LNCaP clone FGC (cell line): ENCODE measurements at regions not wholly inside any gene's neighbourhood (a gene's known extent, or its start where the extent isn't known, plus 50 kb on each side); places are given as distances from the start of the nearest gene placed in this dataset.

Source experiments
- DNase-seq: peaks from one replicate; pipeline ENCODE4 v3.0.0-alpha.2; 2011; ENCODE audit warnings: low read depth
- H3K4me3 ChIP-seq: 2 replicates; pipeline ENCODE4 v1.5.1; 2011; ENCODE audit warnings: mild to moderate bottlenecking, low read depth, low read length, control low read depth
- TF ChIP-seq, protein P1 (sequence below): IDR thresholded peaks from 2 replicates; pipeline ENCODE4 v1.5.1; 2012; ENCODE audit warnings: mild to moderate bottlenecking; ENCODE audit not compliant: control insufficient read depth, insufficient read depth; ENCODE audit errors: extremely low read depth

DNA sequence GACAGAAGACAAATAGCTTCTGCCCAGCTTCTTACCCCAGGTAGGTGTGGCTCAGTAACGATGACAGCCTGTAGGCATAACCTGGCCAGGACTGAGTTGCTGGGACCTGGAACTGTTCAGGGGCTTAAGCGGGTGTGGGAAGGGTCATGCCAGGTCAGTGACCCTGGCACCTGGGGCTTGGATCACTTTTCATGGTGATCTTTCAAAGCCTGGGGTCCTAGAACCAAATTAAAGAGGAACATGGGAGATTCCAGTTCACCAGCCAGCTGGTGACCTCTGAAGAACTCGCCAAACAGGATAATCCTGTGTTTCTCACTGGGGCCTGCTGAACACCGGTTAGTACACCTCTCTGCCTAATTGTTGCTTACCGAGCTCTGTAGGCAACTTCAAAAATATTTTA lies 102.6 kb upstream of the LMNTD1 start:
- TF ChIP-seq, protein P1, sequence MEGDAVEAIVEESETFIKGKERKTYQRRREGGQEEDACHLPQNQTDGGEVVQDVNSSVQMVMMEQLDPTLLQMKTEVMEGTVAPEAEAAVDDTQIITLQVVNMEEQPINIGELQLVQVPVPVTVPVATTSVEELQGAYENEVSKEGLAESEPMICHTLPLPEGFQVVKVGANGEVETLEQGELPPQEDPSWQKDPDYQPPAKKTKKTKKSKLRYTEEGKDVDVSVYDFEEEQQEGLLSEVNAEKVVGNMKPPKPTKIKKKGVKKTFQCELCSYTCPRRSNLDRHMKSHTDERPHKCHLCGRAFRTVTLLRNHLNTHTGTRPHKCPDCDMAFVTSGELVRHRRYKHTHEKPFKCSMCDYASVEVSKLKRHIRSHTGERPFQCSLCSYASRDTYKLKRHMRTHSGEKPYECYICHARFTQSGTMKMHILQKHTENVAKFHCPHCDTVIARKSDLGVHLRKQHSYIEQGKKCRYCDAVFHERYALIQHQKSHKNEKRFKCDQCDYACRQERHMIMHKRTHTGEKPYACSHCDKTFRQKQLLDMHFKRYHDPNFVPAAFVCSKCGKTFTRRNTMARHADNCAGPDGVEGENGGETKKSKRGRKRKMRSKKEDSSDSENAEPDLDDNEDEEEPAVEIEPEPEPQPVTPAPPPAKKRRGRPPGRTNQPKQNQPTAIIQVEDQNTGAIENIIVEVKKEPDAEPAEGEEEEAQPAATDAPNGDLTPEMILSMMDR, result no peak
- peak; percentile 59 for DNase-seq
- H3K4me3 ChIP-seq, result no peak overlapping the region

DNA sequence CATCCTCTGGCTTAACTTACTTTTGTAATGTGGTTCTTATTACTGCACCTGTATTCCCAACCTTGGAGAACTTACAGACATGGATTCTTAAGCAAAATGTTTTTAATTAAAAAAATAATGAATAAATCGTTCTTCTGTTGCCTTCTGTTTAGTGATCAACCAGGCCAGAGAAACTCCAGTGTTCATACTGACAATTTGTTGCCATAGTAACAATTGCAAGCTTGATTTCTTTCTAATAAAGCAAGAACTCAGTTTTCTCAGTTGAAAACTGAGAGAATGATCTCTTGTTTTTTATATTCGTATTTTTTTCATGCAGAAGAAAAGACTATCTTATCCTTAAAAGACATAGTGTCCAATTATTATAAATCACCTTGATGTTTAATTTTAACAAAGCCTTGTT lies 106.5 kb upstream of the LMNTD1 start:
- H3K4me3 ChIP-seq, result no peak overlapping the region
- DNase-seq, result no peak
- TF ChIP-seq, protein P1, result no peak

DNA sequence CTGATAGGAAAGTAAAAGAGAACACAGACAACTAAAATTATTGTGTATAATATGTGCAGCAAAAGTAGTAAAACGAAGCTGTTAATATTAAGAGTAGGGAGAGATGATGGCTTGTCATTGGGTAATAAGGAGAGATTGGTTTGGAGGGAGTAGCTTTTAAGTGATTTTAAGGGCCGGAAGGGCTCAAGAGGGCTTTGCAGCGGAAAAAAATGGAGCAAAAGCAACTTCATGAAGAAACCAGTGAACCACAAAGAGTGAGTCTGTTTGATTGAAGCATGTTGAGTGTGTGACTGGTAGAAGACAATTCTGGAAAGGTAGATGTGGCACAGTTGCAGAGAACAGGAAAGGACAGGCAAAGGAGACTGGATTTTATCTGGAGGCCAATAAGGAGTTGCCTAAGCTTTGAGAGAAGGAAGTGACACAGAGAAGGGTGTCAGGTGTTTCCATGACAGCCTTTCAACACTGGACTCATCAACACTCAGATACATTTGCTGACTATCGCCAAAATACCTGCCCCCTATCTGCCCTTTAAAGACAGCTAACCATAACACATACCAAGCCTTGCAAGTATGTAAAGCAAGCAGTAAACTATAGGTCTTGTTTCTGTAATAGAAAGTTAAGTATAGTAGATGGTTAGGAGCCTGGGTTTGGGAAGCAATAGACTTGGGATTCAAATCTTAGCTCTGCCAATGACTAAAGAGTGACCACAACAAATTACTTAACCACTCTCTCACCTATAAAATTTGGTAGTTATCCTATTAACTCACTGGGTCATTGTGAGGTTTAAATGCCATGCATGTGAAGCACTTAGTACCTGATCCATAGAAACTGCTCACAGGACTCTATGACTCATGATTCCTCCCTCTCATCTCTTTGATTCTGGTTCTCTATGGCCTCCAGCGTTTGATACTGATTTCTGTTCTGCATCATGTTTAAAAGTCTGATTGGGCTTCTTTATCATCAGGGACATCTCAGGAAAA lies 117.3 kb upstream of the LMNTD1 start:
- TF ChIP-seq, protein P1, result no peak
- no peak for DNase-seq
- H3K4me3 ChIP-seq, result no peak overlapping the region

DNA sequence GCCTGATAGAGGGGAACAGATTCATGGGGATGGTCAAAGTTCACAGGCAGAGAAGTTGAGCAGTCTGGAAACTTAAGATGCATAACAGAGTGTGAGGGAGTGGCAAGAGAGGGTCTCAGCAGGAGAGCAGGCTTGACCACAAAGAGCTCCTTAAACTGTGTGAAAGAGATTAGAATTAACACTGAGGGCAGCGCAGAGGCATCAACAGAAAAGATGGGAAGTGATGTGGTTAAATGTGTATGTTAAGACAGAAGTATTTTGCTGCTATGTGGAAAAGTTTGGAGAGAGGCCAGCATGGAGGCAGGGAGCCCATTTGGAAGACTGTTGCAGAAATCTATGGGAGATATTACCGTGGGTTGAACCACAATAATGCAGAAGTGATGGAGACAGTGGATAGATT lies 122.7 kb upstream of the LMNTD1 start:
- DNase-seq, result no peak
- TF ChIP-seq, protein P1, result no peak
- H3K4me3 ChIP-seq, result no peak overlapping the region

DNA sequence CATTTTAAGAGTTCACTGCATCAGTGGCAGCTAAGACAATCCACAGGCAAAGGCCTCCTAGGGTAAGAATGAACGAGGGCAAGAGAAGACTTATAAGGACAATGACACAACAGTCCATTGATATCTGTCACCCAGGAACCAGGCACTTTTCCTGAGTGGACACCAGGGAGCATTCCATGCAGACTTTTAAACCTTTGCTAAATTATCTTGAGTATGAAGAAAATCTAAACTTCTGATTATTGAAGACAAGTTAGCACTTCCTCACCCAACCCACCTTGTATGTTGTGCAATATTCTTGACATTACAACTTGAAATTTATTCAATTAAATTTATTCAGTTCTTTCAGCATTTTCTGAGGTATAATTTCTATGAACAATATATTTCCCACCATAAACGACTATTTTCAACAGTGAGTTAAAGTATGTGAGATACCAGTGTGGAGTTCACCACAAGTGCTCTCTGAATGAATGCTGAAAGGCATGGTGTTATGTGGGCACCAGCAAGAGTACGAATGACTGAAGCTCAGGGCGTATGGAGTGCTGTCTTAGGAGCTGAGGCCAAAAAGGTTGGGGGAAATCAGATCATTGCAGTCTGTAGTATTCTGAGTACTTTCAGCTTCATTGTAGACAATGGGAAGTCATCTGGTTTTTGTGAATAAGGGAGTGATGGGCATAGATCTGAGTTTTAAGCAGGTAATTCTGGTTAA lies 124.3 kb upstream of the LMNTD1 start:
- H3K4me3 ChIP-seq, result no peak overlapping the region
- DNase-seq, result no peak
- TF ChIP-seq, protein P1, result no peak

DNA sequence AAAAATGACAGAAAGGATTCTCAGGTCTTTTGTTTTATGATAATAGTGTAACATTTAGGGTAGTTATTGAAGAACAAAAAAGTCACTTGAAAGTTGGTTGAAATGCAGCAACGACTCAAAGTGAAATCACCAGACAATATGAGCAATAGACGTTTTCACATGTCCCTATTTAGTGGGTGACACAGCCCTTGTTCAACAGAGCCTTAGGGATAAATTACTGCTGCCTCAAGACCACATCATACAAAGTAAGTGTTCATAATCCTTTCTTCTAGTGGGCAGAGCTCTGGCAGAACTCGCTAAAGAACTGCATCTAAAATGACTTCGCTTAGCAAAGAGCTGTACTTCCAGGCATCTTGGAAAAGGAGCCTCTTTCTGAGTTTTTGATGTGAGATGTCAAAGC lies 128.5 kb upstream of the LMNTD1 start:
- H3K4me3 ChIP-seq, result no peak overlapping the region
- no peak for DNase-seq
- TF ChIP-seq, protein P1, result no peak
